Transverse colon (tissue), 4 donors: ENCODE measurements at regions not wholly inside any gene's neighbourhood (a gene's known extent, or its start where the extent isn't known, plus 50 kb on each side); places are given as distances from the start of the nearest gene placed in this dataset.

Source experiments
- DNase-seq: peaks from one replicate; pipeline ENCODE4 v3.0.0-alpha.2; 2019
- H3K27ac ChIP-seq, 4 donors: fragments of 200-600 bp; sonication (generic); 2 replicates each; pipeline ENCODE4 v1.5.1; 2016 to 2018; ENCODE audit warnings: inconsistent platforms in 4 of 4
- H3K27me3 ChIP-seq: fragments of 200-600 bp; sonication (generic); 2 replicates; pipeline ENCODE4 v1.5.1; 2017; ENCODE audit warnings: inconsistent platforms
- H3K36me3 ChIP-seq, 4 donors: fragments of 200-600 bp; sonication (generic); 2 replicates each; pipeline ENCODE4 v1.5.1; 2017 to 2019; ENCODE audit warnings: inconsistent platforms in 4 of 4
- H3K4me1 ChIP-seq, 4 donors: fragments of 200-600 bp; sonication (generic); 2 replicates each; pipeline ENCODE4 v1.5.1; 2017 to 2020; ENCODE audit warnings: inconsistent platforms in 4 of 4
- H3K4me3 ChIP-seq, 4 donors: fragments of 200-600 bp; sonication (generic); 1 replicate in 1 of 4; 2 replicates in 3 of 4; pipeline versions ENCODE4 v1.5.1 to v1.6.1; 2017 to 2019; ENCODE audit warnings: inconsistent platforms in 4 of 4
- H3K9me3 ChIP-seq, 2 donors: fragments of 200-600 bp; sonication (generic); 2 replicates each; pipeline ENCODE4 v1.5.1; 2017 to 2019; ENCODE audit warnings: inconsistent platforms in 2 of 2
- CTCF ChIP-seq, 5 experiments: fragments of 200-600 bp in 3 of 5; fragments of 450-650 bp in 2 of 5; sonication (generic) in 3 of 5; IDR thresholded peaks; 1 replicate in 2 of 5; 2 replicates in 3 of 5; pipeline ENCODE4 v1.5.1; 2016 to 2017; ENCODE audit warnings: antibody characterized with exemption in 5 of 5, inconsistent platforms in 3 of 5, mild to moderate bottlenecking in 2 of 5, moderate library complexity in 1 of 5
- EP300 ChIP-seq: sonication (generic); formaldehyde crosslinking; IDR thresholded peaks from one replicate; pipeline ENCODE4 v1.6.1; 2017; ENCODE audit warnings: antibody characterized with exemption, low read depth
- POLR2A ChIP-seq: fragments of 450-650 bp; IDR thresholded peaks from one replicate; pipeline ENCODE4 v1.6.1; 2016; ENCODE audit warnings: antibody characterized with exemption, mild to moderate bottlenecking, moderate library complexity
- POLR2AphosphoS5 ChIP-seq, 3 donors: sonication (generic); formaldehyde crosslinking; IDR thresholded peaks; one replicate each; pipeline ENCODE4 v1.6.1; 2016; ENCODE audit warnings: antibody characterized with exemption in 3 of 3
- WGBS, 2 donors: methylation state at CpG; one replicate each; pipeline ENCODE4 v1.1.5; 2018; ENCODE audit warnings: low coverage in 1 of 2; 5-methylcytosine and 5-hydroxymethylcytosine counted together
- in situ Hi-C, 4 donors: fragments of 200-750 bp; cut with MboI; loops; one replicate each; pipeline versions ENCODE4 v1.15.0 to v1.15.1; 2017; ENCODE audit warnings: low sequenced_read_pairs in 3 of 4, low pct_ligation_motif_present in 1 of 4, low pct_unique_long_range_greater_than_20kb in 1 of 4
- intact Hi-C: fragments of 100-400 bp; cut with DNase I; formaldehyde crosslinking; loops from one replicate; pipeline ENCODE4 v1.15.1; 2023; ENCODE audit warnings: low total_unique reads

GRCh38 chr2:180743401-180743800 is 237.0 kb upstream of the UBE2E3 start:
- H3K4me1 ChIP-seq: no peaks in the 10 kb centered on the region
- no peaks in the 10 kb centered on the region for H3K9me3 ChIP-seq
- H3K4me3 ChIP-seq: no peak overlapping the region
- in situ Hi-C loops (no loop called here), intact Hi-C loops (no loop called here)
- H3K36me3 ChIP-seq: no peaks in the 10 kb centered on the region
- no peak for DNase-seq
- 80% methylated on average over 3 of the region's 3 CpGs; no CpG with 5 or more reads in 1 of the 2 donors for WGBS, 2 donors
- no peak for TF ChIP-seq POLR2AphosphoS5 (IDR thresholded peaks at IDR 0.05)
- no peak for TF ChIP-seq EP300
- TF ChIP-seq POLR2A: no peak
- no peak for TF ChIP-seq CTCF (IDR thresholded peaks at IDR 0.05)
- H3K27me3 ChIP-seq: no peaks in the 10 kb centered on the region
- H3K27ac ChIP-seq: no peak overlapping the region

GRCh38 chr2:180742801-180743200 is 237.6 kb upstream of the UBE2E3 start:
- Histone ChIP-seq H3K4me1 (no peaks in the 10 kb centered on the region), H3K4me3 (no peak overlapping the region), H3K9me3 (no peaks in the 10 kb centered on the region), H3K27me3 (no peaks in the 10 kb centered on the region), H3K36me3 (no peaks in the 10 kb centered on the region), H3K27ac (no peak overlapping the region)
- in situ Hi-C loops: no loop called here
- intact Hi-C loops: no loop called here
- WGBS, 2 donors: 66 to 71% methylated on average over 4 of the region's 4 CpGs
- no peak for DNase-seq
- no peak for TF ChIP-seq EP300
- TF ChIP-seq POLR2AphosphoS5 (IDR thresholded peaks at IDR 0.05): no peak
- TF ChIP-seq POLR2A: no peak
- TF ChIP-seq CTCF (IDR thresholded peaks at IDR 0.05): no peak

- H3K36me3 ChIP-seq: no peaks in the 10 kb centered on the region
- no peak overlapping the region for H3K27ac ChIP-seq
- H3K27me3 ChIP-seq: no peaks in the 10 kb centered on the region
- no peak for TF ChIP-seq CTCF (IDR thresholded peaks at IDR 0.05)
- TF ChIP-seq EP300: no peak
- TF ChIP-seq POLR2AphosphoS5 (IDR thresholded peaks at IDR 0.05): no peak
- no peak for TF ChIP-seq POLR2A
- intact Hi-C loops: no loop called here
- no peaks in the 10 kb centered on the region for H3K4me1 ChIP-seq
- 75% methylated on average over 1 of the region's 1 CpG; no CpG with 5 or more reads in 1 of the 2 donors for WGBS, 2 donors
- DNase-seq: no peak
- in situ Hi-C loops: no loop called here
- no peak overlapping the region for H3K4me3 ChIP-seq
- no peaks in the 10 kb centered on the region for H3K9me3 ChIP-seq
Observed at GRCh38 chr2:180739070-180739469, 241.3 kb upstream of the UBE2E3 start.

- no peak for DNase-seq
- Histone ChIP-seq H3K36me3 (no peaks in the 10 kb centered on the region), H3K4me3 (no peak overlapping the region), H3K4me1 (peaks cover 0 to 6% (median 0%) of the 10 kb centered on the region in 4 donors), H3K27ac (no peak overlapping the region), H3K9me3 (no peaks in the 10 kb centered on the region), H3K27me3 (no peaks in the 10 kb centered on the region)
- 69 to 83% methylated on average over 1 to 2 of the region's 2 CpGs for WGBS, 2 donors
- intact Hi-C loops: no loop called here
- no peak for TF ChIP-seq CTCF (IDR thresholded peaks at IDR 0.05)
- TF ChIP-seq POLR2AphosphoS5 (IDR thresholded peaks at IDR 0.05): no peak
- TF ChIP-seq EP300: no peak
- no peak for TF ChIP-seq POLR2A
- in situ Hi-C loops: no loop called here
Observed at GRCh38 chr2:180735799-180736198, 244.6 kb upstream of the UBE2E3 start.
